ENCODE measurements at regions not wholly inside any gene's neighbourhood (a gene's known extent, or its start where the extent isn't known, plus 50 kb on each side); places are given as distances from the start of the nearest gene placed in this dataset.

DNA sequence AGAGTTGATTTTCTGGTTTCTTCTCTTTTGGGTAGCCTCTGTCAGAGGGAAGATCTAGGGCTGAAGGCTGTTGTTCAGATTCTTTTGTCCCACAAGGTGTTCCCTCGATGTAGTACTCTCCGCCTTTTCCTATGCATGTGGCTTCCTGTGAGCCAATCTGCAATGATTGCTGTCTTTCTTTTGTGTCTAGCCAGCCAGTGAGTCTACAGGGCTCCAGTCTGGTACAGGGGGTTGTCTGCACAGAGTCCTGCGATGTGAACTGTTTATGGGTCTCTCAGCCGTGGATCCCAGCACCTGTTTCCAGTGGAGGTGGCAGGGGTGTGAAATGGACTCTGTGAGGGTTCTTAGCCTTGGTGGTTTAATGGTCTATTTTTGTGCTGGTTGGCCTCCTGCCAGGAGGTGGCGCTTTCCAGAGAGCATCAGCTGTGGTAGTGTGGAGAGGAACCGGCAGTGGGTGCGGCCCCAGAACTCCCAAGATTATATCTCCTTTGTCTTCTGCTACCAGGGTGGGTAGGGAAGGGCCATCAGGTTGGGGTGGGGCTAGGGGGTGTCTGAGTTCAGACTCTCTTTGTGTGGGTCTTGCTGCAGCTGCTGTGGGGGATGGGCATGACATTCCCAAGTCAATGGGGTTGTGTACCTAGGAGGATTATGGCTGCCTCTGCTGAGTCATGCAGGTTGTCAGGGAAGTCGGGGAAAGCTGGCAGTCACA, 81.3 kb upstream of the C21orf91 start:
- no peak for DNase-seq (ENCODE audit: low spot score)

GRCh38 chr21:17889171-17889570, 70.0 kb upstream of the C21orf91 start:
- DNase-seq (ENCODE audit: low spot score), result no peak

DNA sequence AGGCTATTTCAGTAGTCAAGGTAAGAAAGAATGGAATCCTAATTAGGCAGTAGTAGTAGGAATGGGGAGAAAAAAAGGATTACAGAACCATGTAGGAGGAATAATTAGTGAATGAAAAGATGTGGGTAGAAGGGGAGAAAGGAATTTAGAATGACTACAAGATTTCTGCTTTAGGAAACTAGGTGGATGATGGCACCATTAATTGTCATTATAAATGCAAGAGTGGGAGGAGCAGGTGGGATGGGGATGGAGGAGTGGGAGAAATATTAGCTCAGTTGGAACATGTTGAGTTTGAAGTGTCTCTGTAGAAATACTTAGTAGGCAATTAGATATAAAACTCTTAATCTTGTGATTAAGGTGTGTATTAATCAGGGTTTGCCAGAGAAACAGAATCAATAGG, 50.0 kb upstream of the C21orf91 start:
- DNase-seq (ENCODE audit: low spot score), result no peak

All from iPS-NIHi11 (cell line).